OCI-M1 (cell line): ENCODE measurements at regions not wholly inside any gene's neighbourhood (a gene's known extent, or its start where the extent isn't known, plus 50 kb on each side); places are given as distances from the start of the nearest gene placed in this dataset.
A peak's percentile ranks its signal among the peaks of the same experiment; 100 is the strongest.
"Not testable (repeated sequence)": the region's sequence is repeated elsewhere in the genome, so short reads cannot be mapped to it uniquely, and the experiment has no call there.

Experiments
- DNase-seq: peaks from one replicate; lab custom pipeline; 2025; lab: John Stamatoyannopoulos, UW

DNA sequence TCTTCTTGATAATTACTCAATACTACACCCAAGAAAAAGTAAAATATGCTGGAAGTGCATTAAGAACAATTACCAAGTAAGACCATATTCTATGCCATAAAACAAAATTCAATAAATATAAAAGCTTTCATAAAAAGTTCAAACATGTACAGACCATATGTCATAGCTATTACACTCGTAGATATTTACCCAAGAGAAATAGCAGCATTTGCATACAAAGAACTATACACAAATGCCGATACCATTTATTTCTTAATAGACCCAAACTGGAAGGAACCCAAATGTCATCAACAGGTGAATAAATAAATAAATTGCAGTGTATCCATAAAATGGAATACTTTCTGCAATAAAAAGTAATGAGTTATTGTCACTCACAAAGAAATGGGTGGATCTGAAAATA is 78.3 kb upstream of the SLC16A7 start:
- DNase-seq = no peak

- no peak for DNase-seq
These were observed 94.9 kb upstream of the SLC16A7 start for GRCh38 chr12:59500915-59501314.

GRCh38 chr12:59500335-59500734 is 95.5 kb upstream of the SLC16A7 start:
- no peak for DNase-seq

DNA sequence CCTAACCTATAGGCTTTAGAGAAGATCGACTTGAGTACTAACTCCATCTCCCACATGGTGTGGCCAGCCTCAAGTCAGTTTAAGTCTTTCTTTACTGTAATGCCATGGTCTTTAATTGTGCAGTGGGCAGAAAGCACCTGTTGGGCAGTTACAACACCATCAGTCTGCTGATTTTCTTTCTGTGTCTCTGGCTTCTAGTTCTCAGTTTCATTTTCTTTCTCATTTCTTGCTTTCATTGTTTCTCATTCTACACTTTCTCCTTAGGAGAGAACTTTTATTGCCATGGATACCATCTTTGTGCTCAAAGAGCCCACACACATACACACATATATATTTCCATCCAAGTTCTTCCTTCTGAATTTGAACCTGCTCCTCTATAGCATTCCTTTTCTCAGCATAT is 96.1 kb upstream of the SLC16A7 start:
- no peak for DNase-seq

DNA sequence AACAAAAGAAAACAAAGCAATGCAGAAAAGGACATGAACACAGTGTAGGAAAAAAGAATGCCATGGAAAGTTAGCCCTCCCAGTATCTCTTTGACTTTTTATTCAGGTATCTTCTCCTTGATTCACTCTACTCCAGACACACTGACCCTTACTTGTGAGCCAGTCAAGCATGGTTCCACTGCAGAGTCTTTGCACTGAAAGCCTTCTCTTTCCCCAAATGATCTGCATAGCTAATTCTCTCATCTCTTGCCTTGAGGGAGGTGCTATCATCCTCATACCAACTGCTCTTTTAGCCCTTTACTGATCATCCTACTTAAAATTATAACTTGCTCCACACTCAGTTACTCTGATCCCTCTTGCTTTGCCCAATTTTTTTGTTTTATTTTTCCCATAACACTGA is 101.2 kb upstream of the SLC16A7 start:
- no peak for DNase-seq

DNA sequence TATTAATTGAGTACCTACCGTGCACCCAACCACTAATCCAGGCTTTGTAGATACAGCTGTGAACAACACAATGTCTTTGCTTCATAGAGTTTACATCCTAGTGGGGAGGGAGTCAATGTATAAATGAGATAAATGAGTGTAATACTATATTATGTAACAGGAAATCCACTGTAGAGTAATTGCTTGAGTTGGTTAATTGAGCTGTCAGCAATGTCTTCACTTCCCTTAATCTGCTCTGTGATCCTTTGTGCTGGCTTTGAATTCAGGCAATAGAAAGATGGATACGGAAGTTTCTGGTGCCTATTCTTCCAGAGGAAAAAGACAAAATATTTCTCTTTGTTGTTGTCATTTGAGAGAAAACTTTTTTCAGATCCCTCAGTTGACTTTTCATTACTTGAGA is 104.0 kb upstream of the SLC16A7 start:
- no peak for DNase-seq

- DNase-seq = no peak
These were observed 109.0 kb upstream of the SLC16A7 start for GRCh38 chr12:59486827-59487226.

- no peak for DNase-seq
These were observed 111.3 kb upstream of the SLC16A7 start for GRCh38 chr12:59484575-59484974.

- peak; percentile 6 for DNase-seq
These were observed 121.6 kb upstream of the SLC16A7 start for GRCh38 chr12:59474236-59474635.

DNA sequence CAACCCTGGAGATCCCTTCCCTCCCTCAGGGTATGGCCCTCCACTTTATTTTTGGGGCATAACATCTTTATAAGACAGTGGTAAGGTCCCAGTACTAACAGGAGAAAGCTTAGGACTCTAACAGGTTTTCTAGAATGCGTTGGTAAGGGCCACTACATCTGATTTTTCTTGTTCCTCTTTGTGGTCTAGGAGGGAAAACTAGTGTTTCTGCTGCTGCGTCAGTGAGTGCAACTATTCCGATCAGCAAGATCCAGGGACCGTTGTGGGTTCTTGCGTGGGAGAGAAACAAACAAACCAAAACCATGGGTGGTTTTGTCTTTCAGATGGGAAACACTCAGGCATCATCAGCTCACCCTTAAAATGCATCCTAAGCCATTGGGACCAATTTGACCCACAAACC is 123.6 kb upstream of the SLC16A7 start:
- peak; percentile 81 for DNase-seq

DNA sequence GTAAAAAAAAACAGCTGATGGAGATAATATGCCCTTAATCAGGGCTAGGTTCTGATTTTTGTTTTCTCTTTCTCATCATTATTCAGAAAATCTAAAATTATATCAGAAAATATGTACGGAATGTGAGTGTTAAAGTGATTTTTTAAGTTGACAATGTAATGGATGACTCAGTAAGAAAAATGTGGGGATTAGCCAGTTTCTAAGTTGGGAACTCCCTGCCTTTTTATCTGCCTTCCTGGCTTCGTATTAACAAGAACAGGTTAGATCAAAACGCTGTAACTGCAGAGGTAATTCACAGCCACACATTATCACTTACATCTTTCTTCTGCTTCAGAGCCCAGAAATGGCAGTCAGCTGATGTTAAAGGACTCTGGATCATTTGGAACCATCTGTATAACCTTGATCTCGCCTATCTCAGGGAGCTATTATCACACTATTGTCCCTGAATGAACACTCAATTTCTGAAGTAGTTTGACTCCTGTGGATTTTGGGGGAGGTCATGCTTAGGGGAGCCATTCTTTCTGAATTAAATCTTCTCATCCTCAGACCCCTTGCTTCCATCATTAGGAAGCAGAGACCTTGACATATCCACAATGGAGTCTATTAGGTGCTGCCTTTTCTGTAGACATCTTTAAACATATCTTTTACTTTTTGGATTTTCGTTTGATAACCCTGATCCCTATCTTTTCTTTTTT is 135.7 kb upstream of the SLC16A7 start:
- no peak for DNase-seq

DNA sequence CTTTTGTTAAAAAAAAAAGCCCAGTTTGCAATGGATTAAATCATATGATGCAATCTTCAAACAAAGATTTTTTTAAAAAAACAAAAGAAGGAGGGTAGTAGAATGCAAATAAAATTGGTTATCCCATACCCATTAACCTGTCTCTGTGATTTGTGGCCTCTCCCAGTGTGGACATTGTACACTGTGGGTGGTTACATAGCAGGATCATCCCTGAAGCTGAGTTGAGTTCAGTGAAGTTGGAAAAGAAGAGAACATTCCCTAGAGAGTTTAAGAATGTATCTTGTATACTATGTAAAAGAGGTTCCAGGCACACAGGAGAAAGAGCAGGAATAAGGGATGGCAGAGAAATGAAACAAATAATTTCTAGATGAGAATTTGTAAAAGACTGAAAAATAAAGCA is 142.4 kb upstream of the SLC16A7 start:
- DNase-seq = no peak

DNA sequence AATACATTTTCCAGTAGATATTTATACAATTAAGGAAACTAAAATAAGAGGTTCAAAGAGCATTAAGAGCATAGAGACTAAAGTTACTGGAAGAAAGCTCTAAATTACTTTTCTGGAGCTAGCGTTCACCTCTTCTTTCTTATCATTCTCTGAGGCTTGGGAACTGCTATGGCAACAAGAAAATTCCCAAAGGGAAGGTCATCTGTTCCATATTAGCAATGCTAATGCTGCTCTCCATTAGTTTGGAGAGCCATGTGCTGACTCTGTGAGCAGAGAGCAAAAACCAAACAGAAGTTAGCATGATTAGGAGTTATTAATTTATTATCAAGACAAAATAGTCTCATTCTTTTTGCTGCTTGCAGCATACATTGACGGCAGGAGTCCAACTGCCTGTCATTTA is 143.1 kb upstream of the SLC16A7 start:
- no peak for DNase-seq

DNA sequence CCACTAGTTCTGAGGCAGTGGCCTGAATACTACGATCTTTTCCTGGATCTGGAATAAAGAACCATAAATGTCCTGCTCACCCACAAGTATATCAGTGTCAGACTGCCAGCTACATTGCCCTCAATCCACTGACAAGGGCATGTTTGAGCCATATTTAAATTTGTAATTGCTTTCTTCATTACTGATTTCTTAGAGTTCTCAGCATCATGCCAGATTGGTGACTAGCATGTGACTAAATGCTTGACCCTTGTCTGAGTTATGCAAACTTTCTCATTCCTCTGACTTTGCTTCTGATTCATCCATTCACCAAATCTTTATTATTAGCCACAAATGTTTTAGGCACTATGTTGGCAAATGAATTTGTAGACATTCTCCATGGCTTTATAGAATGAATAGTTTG is 143.6 kb upstream of the SLC16A7 start:
- DNase-seq = no peak

DNA sequence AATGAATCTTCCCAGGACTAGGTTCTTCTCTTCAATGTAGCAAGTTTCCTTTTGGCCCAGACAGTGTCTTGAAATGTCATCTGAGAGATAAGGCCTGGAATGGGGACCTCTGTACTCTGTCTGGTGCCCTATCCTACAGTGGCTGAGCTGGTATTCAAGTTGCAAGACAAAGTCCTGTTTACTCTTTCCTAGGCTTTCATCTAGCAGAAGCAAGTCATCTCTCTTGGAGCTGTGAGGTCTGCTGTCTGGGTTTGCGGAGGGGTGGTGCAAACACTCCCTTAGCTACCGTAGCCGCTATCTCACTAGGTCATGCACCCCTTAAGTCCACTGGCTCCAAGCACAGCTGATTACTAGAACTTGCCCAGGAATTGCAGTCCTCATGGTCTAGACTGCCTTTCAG is 149.7 kb upstream of the SLC16A7 start:
- no peak for DNase-seq

DNA sequence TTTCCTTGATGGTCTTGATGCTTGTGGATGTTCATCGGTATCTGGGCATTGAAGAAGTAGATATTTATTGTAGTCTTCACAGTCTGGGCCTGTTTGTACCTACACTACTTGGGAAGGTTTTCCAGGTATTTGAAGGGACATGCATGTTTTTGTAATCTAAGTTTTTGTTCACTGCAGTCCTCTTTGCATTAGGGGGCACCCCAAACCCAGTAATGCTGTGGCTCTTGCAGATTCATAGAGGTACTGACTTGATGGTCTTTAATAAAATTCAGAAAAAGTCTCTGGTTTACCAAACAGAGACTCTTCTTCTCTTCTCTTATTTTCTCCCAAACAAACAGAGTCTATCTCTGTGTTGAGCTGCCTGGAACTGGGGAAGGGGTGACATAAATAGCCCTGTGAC is 150.9 kb upstream of the SLC16A7 start:
- no peak for DNase-seq

DNA sequence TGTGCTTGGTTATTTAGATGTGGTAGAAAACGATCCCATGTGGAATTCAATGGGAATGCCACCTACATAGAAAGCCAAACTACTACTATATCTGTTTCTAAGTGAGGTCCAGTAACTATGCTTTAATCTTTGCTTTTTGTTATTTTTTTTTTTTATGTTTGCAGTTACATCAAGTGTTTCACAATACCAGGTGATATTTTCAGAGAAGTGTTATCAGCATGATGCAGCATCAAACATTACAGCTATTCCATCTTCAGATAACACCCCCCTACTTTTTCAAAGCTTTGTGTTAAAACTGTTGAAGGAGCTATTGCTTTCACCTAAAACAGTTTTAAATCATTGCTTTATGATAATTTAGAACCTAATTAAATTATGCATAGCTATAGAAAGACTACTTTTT is 163.8 kb upstream of the SLC16A7 start:
- DNase-seq = peak; percentile 27

GRCh38 chr12:59431266-59431665 is 164.6 kb upstream of the SLC16A7 start:
- peak; percentile 61 for DNase-seq

- DNase-seq = no peak
These were observed 166.1 kb upstream of the SLC16A7 start for GRCh38 chr12:59429766-59430165.

DNA sequence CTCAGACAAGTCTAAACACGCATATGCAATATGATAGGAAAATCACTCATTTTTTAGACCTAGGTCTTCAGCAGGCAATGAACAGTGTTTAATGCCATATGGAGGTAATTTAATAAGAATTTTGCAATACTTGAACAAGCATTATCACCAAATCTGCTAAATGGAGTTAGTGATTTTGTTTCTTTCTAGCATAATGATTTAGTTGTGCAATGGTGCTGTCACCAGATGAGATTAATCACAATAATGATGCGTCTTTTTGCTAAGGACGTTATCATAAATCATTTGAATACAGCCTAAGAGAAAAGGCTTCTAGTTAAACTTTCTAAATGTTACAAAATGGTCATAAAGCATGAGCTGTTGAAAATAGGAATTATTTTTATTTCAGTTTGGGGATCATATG is 170.0 kb upstream of the SLC16A7 start:
- DNase-seq = no peak

DNA sequence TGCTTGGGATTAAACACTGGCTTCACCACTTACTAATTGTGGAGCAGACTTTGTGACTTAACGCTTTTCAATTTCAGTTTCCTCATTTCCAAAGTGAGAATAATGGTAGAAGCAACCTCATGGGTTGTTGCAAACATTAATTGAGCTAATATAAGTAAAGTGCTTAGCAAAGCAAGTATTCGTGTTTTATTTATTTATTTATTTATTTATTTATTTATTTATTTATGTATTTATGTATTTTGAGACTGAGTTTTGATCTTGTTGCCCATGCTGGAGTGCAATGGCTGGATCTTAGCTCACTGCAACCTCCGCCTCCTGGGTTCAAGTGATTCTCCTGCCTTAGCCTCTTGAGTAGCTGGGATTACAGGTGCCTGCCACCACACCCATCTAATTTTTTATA is 171.2 kb upstream of the SLC16A7 start:
- DNase-seq = not testable (repeated sequence)

- DNase-seq = no peak
These were observed 181.8 kb upstream of the SLC16A7 start for GRCh38 chr12:59414051-59414450.

DNA sequence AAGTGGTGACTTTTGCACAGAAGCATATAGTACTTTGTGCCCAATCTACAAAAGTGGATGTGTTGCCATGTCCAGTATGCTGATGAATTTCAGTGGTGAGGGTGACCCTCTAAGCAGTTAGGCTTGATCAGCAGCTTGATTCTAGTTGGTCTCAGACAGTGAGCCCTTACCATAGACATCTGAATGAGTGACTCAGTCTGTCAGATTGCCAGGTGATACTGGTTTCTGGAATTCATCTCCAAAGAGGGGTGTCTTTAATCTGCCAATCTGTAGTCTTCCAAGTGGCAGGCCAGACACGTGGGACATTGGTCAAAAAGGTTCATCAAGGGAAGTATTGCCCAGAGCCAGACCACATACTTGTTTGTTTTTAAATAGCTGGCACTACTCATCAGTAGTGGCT is 187.4 kb upstream of the SLC16A7 start:
- DNase-seq = no peak

GRCh38 chr12:59407799-59408198 is 188.0 kb upstream of the SLC16A7 start:
- DNase-seq = peak; percentile 65

GRCh38 chr12:59405992-59406391 is 189.8 kb upstream of the SLC16A7 start:
- DNase-seq = no peak
